GM04504 (cell line): ENCODE measurements at regions not wholly inside any gene's neighbourhood (a gene's known extent, or its start where the extent isn't known, plus 50 kb on each side); places are given as distances from the start of the nearest gene placed in this dataset.

ENCODE experiments used
- DNase-seq: peaks from one replicate; pipeline ENCODE4 v3.0.0-alpha.2; 2012; ENCODE audit warnings: low read depth

DNA sequence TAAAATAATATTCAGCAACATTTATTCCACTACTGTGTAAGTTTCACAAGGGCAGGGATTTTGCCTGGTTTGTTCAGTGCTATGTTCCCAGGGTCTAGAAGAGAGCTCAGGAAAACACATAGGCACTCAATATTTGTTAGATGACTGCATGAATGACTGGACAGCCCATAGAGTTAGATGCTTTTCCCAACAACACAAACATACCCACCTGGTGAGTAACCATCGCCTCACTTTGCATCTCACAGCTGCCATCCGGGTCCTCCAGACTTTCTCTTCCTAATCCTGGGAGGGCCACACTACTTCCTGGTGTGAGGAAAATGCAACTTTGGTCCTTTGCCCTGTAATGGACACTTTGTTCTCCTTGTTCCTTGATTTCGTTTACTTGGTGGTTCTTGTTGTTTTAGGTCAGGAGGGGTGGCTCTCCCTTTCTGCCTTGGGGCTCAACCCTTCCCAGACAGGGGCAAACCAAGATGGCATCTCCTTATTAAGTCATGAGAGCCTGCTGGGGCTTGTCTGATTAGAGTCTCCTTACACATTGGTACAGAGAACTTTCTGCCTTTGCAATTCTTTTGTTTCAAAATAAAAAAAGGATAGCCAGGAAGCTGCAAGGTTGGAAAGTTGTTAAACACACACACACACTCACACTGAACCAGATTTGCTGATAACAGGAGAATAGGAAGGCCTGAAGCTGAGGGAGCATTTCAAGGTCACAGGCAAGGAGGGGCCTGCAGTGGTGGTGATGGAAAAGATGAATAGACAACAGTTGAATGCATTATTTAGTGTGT is 190.6 kb downstream of the MID1IP1 start:
- no peak for DNase-seq

- no peak for DNase-seq
These were observed 191.3 kb downstream of the MID1IP1 start for GRCh38 chrX:38992441-38993096.

DNA sequence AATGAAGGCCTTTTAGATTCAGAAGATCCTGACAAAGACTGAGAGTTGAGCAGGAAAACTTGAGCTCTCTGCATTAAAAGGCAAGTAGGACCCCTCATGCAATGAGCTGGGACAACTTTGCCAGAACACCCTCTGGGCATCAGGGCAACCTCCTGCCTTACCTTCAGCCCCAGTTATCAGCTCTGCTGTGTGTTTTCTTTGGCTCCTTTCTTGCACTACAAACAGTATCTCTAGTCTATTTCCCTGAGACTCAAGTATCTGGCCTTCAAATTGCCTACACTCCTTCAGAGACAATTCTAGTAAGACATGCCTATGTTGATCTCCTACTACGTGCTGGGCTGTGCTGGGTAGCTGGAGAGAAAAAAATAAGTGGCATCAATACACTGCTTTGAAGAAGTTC is 192.2 kb downstream of the MID1IP1 start:
- no peak for DNase-seq

- no peak for DNase-seq
These were observed 197.8 kb downstream of the MID1IP1 start for GRCh38 chrX:38999099-38999498.

DNA sequence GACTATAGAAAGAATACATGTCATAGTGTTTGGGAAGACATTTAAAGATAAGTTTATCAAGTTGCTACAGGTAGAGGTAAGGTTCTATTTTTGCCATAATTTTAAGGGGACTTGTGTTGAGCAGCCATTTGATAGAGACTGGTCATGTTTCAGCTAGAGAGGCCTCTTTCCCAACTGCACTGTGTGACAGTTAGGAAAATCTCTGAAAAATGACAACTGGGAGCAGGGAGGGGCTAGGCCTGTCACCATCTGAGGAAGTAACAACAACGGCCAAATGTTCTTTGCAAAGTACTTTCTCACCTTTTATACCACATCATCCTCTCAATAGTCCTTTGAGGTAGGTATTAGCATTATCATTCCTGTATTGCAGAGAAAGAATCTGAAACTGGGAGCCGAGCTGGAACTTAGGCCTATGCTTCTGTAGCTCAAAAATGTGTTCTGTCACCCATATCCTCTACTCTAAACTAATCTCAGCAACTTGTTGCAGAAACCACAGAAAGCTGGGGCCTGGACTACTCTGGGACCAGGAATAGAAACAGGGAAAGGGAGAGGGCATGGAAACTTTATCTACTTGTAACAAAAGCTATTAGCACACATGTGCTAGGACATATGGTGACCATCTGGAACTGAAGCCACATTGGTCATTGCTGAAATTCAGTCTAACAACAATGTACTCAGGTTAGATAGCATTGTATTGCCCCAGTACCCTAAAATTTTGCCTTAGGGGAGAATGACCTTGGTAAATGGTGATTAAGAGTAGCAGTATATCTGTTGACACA is 198.9 kb downstream of the MID1IP1 start:
- DNase-seq, result peak; percentile 18

DNA sequence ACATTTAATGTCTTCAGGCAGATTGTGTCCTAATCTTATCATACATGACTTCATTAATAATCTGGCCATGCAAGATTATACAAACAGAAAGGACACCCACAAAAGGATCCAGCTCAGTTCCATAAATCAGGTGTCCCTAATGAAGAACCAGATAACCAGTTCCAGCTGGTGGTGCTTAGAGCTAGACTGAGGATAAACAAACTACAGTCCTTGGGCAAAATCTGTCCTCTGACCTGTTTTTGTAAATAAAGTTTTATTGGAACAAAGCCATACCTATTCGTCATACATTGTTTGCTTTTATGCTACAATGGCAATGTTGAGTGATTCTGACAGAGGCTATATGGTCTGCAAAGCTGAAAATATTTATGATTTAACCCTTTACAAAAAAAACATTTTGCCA is 199.5 kb downstream of the MID1IP1 start:
- no peak for DNase-seq

DNA sequence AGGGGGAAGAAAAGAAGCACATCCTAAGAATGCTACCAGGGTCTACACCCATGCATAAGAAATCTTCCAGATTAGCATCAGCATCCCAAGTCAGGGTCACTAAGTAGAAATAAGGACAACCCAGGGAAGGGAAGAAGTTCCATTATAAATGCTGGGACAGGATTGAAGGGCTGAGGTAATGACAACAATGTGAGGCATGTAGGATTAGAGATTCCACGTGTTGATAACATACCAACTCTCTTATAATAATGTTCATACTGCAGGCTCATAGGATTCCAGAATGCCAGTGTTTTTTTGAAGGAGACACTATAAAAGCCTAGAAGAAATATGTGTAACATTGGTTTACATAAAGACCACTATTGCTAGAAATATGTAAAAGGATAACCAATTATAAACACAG is 201.2 kb downstream of the MID1IP1 start:
- no peak for DNase-seq

DNA sequence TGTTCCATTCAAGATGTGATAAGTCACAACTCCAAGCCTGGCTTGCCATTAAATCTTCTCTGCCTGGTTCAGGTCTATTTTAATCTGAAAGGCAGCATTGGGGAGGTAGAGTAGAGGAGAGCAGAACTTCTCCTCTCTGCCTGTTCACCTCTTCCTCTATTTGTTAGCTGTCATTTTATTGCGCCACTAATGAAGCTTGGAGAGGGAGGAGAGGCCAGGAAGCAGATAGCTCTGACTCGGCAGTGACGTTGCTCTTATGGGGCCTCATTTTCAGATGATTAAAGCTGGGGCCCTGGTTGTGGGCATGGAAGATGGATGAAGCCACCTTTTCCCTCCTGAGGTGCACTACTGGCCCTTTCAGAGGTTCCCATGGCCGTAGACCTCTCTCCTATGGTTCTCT is 207.3 kb downstream of the MID1IP1 start:
- DNase-seq, result no peak

GRCh38 chrX:39011454-39012221 is 210.4 kb downstream of the MID1IP1 start:
- DNase-seq, result no peak

DNA sequence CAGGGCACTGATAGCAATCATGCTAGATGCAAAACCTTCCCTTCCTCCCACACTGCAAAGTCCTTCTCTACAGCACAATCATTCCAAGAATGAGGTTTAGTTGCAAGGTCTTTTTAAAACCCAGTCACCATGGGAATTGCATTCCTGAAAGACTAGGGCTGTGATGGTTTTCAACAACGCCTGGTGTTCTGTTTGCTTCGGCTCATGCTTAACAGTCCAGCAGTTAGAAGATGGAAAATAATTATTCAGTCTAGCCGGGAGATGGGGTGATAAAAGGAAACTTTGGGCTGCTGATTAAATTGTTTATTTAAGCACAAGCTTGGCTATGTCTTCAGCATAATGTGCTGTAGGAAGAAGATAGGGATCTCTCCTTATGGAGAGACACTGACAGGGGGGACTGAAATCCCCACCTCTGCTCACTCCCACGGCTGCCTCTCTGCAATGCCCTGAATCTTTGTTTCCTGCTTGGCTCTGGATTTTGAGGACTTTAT is 211.4 kb downstream of the MID1IP1 start:
- DNase-seq, result no peak

DNA sequence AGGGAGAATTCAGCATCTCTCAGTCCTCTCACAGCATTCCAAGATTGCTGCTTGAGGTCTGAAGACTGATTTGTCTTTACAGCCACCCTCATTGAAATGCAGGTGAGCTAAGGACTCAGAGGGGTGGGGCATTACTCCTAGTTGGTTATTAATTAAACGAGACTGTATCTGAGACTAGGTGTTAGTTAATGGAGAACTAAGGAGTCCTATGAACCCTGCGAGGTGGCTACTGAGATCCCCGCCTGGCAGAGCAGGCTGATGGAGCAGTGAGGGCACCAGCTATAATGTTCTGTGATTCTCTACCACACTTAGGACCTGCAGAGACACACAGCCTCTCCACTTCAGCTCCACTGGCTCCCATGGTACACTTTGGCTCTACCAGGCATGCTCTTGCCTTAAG is 215.3 kb downstream of the MID1IP1 start:
- DNase-seq, result no peak

- no peak for DNase-seq
These were observed 215.8 kb downstream of the MID1IP1 start for GRCh38 chrX:39017077-39017476.

GRCh38 chrX:39017716-39018115 is 216.5 kb downstream of the MID1IP1 start:
- no peak for DNase-seq

DNA sequence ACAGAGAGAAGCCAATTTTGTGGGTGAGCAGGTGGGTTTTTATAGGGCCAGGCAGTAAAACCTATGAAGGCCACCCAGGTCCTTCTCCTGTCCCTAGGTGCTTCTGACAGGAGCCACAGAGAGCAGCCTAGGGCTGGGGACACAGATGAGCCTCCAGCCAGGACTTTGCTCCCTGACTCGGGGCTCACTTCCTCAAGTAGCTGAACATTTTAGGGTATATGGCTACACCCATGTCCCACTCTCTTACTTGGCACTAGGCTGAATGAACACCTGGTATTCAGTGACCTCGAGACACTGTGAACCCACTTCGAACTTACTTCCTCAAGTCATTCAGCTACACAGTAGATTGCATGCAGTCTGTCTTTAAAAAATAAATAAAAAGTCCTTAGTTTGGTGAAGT is 217.3 kb downstream of the MID1IP1 start:
- no peak for DNase-seq

DNA sequence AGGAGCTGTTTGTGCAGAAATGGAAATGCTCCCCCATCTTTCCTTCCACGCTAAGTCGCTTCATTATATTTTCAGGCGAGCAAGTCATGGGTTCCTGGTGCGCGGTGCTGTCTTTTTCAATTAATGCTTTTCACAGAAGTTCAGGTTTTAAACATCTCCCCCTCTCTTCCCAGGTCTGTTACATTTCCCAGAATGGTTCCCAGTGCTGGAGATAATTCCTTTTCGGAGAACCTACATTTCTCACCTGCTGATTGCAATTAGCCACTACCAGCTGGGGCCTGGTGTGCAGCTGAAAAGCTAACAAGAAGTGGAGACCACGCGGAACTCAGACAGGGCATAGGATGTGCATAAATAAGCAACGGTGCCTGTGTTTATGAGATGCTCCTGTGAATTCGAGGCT is 217.8 kb downstream of the MID1IP1 start:
- DNase-seq, result no peak

DNA sequence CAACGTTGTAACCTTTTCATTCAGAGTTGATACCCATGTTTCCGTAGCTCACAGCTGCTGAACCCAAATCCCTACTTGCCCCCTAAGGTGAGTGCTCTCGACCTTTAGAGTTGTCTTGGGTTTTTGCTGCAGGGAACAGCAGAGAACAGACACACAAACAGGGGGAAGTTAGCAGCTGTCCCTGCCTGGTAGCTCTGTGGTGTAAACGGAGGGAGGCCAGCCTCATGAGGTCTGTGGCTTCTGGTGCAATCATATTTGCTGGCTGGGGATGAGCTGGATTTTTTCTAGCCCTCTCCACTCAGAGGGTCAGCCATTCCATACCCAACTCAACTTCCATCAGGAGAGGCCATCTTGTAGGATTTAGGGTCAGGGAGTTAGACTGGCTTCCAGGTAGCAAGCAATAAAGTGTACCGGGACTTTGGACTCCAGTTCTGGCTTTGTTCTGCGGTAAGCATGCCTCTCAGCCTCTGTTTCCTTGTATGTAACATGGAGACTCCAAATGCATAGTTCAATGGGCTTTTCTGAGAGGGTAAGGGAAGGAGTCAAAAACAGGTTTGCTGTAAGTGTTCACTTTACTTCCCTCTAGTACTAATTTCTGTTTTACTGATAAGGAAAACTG is 218.9 kb downstream of the MID1IP1 start:
- no peak for DNase-seq

DNA sequence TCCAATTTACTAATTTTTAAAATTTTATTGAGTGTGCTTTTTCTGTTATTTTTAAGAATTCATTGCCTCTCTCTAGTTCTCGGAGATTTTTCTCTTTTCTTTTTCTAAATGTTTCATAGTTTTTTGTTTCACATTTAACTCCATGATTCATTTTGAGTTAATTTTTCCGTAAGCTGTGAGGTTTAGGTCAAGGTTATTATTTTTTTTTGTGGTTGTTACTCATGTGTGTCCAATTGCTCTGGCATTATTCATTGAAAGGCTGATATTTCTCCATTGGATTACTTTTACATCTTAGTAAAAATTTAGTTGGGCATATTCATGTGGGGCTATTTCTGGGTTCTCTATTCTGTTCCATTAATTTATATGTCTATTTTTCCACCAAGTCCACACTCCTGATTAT is 220.8 kb downstream of the MID1IP1 start:
- no peak for DNase-seq

DNA sequence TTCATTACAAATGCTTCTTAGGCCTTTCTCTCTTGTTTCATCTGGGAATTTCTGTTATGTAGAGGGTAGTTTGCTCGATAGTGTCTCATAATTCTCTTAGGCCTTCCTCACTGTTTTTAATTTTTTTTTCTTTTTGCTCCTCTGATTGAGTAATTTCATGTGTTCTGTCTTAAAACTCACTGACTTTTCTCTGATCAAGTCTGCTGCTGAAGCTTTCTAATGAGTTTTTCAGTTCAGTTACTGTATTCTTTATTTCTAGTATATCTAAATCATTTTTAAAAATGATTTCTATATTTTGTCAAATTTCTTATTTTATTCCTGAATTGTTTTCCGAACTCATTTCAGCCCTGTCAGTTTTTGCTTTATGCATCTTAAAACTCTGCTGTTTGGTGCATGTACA is 228.0 kb downstream of the MID1IP1 start:
- DNase-seq, result no peak

DNA sequence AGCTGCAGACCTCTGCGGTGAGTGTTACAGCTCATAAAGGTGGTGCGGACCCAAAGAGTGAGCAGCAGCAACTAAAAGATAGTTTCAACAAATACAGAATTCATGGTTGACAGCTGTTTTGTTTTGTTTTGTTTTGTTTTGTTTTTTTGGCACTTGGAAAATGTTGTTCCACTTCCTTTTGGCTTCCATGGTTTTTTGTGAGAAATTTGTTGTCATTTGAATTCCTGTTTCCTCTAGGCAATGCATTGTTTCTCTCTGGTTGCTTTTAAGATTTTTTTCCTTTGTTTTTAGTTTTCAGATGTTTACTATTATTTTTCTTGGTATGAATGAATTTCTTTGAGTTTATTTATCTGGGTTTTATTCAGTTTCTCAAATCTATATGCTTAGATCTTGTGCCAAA is 229.4 kb downstream of the MID1IP1 start:
- no peak for DNase-seq

DNA sequence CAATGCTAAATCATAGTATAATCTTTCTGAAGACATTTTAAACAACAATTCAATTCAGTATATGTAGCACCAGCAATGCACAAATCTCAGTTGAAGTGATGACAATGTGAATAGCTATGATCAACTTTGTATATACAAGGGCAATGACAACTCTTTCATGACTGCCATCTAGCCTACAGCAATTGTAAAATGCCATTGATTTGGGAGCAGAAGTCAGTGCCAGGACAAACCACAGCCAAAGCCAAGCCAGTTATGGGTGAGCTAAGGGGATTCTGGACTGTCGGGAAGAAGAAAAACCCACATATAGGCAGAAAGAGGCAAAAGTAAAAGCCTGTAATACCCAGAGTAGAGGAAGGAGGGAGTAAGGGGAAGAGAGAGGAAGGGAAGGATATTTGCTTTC is 238.6 kb downstream of the MID1IP1 start:
- DNase-seq, result no peak

GRCh38 chrX:39043838-39044550 is 242.7 kb downstream of the MID1IP1 start:
- no peak for DNase-seq
